ENCODE measurements at regions not wholly inside any gene's neighbourhood (a gene's known extent, or its start where the extent isn't known, plus 50 kb on each side); places are given as distances from the start of the nearest gene placed in this dataset.

DNA sequence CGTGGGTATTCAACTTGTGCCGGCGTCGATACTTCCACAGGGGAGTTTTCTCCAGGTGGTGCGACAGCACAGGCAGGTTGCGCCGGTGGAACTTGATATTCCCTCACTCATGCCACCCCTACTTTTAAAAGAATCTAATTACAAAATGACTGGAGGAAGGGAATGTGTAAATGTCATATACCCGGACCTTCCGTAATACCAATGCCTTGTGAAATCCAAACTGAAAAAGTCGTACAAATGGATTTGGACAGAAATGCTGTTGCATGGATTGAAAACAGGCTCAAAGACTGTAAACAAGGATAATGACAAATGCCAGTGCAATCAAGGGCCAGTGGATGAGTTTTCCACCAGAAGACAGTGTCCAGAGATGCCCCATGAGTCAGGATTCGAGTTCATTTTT, 235.3 kb upstream of the USP25 start (continued):
- TF ChIP-seq, protein P1, sequence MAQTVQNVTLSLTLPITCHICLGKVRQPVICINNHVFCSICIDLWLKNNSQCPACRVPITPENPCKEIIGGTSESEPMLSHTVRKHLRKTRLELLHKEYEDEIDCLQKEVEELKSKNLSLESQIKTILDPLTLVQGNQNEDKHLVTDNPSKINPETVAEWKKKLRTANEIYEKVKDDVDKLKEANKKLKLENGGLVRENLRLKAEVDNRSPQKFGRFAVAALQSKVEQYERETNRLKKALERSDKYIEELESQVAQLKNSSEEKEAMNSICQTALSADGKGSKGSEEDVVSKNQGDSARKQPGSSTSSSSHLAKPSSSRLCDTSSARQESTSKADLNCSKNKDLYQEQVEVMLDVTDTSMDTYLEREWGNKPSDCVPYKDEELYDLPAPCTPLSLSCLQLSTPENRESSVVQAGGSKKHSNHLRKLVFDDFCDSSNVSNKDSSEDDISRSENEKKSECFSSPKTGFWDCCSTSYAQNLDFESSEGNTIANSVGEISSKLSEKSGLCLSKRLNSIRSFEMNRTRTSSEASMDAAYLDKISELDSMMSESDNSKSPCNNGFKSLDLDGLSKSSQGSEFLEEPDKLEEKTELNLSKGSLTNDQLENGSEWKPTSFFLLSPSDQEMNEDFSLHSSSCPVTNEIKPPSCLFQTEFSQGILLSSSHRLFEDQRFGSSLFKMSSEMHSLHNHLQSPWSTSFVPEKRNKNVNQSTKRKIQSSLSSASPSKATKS (CRISPR knock-in tag; IDR thresholded peaks at IDR 0.05), result no peak
- TF ChIP-seq CBX2 (IDR thresholded peaks at IDR 0.05; ENCODE audit: low read depth, low read length), result no peak
- TF ChIP-seq CBX2 (CRISPR knock-in tag; IDR thresholded peaks at IDR 0.05; ENCODE audit: low read depth), result no peak
- TF ChIP-seq ETV6 (CRISPR knock-in tag; conservative IDR thresholded peaks at IDR 0.05), result no peak
- no peak for TF ChIP-seq ZNF232 (CRISPR knock-in tag; IDR thresholded peaks at IDR 0.05; ENCODE audit: borderline replicate concordance)
- TF ChIP-seq ZNF552 (CRISPR knock-in tag; IDR thresholded peaks at IDR 0.05; ENCODE audit: borderline replicate concordance), result no peak
- TF ChIP-seq ZNF230 (CRISPR knock-in tag; IDR thresholded peaks at IDR 0.05), result no peak
- no peak for TF ChIP-seq DNMT3B (CRISPR knock-in tag; conservative IDR thresholded peaks at IDR 0.05)
- TF ChIP-seq ZBTB7A (CRISPR knock-in tag; IDR thresholded peaks at IDR 0.05), result no peak
- no peak for TF ChIP-seq SNRNP70 (IDR thresholded peaks at IDR 0.05; ENCODE audit: low read depth, low read length)
- TF ChIP-seq, protein P2, sequence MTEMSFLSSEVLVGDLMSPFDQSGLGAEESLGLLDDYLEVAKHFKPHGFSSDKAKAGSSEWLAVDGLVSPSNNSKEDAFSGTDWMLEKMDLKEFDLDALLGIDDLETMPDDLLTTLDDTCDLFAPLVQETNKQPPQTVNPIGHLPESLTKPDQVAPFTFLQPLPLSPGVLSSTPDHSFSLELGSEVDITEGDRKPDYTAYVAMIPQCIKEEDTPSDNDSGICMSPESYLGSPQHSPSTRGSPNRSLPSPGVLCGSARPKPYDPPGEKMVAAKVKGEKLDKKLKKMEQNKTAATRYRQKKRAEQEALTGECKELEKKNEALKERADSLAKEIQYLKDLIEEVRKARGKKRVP (CRISPR knock-in tag; IDR thresholded peaks at IDR 0.05), result no peak

DNA sequence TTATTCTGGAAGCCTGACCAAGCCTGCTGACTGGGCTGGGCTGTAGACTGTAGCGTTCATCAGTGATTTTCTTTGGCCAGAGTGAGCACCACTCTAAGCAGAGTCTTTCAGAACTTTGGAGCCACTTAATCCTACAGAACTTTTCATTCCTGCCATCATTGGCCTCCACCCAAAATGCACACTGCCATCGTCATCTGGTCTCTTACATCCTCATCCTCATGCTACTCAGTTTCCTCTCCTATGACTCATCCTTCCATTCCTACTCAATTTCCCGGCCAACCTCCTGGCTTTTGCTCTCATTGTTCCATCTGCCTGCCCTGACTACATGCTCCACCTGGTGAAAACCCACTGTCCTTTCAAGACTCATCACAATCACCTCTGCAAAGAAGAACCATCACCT, 233.8 kb upstream of the USP25 start:
- intact Hi-C loops (cut with micrococcal nuclease; ENCODE audit: unreplicated experiment), result no loop called here
- POLR2A ChIA-PET, result no interaction called here
- CTCF ChIA-PET (ENCODE audit: low intra/inter-chr PET ratio, low total read pairs), result no interaction called here
- Histone ChIP-seq H3K27me3 (ENCODE audit: control insufficient read depth in 1 of 2, insufficient read depth in 2 of 2, low read length in 2 of 2) (no peaks in the 10 kb centered on the region), H4K20me1 (ENCODE audit: insufficient read depth, low read length) (no peaks in the 10 kb centered on the region), H3K36me3 (replicated peaks in 1 of 2; ENCODE audit: control insufficient read depth in 1 of 2, insufficient read depth in 2 of 2, low read length in 2 of 2) (no peaks in the 10 kb centered on the region), H3K9ac (ENCODE audit: insufficient read depth, low read depth, low read length) (no peak overlapping the region), H3K27ac (ENCODE audit: extremely low read length, insufficient read depth, low read length) (no peak overlapping the region), H3K9me3 (ENCODE audit: low read length) (no peaks in the 10 kb centered on the region), H3K4me1 (ENCODE audit: insufficient read depth, low read length) (peaks cover 1% of the 10 kb centered on the region; the same call in 1 of the 2 replicates), H3K4me2 (ENCODE audit: low read depth, low read length) (no peak overlapping the region), H3K4me3 (replicated peaks in 1 of 3; ENCODE audit: insufficient read depth in 1 of 3, low read depth in 2 of 3, low read length in 3 of 3) (no peak overlapping the region), H2AFZ (ENCODE audit: low read length) (no peak overlapping the region), H3K79me2 (ENCODE audit: insufficient read depth, low read length) (no peaks in the 10 kb centered on the region)
- WGBS (ENCODE audit: low lambda C conversion rate), result 17% methylated on average over 2 of the region's 3 CpGs
- no peak for FAIRE-seq
- ATAC-seq, result no peak; the same call in 1 of the 3 replicates
- DNase-seq (ENCODE audit: low spot score), result peak; percentile 7
- no TSS peak for BruUV-seq (replicated peaks)
- in situ Hi-C loops (cut with HindIII; ENCODE audit: extremely low pct_ligation_motif_present, low pct_unique_long_range_greater_than_20kb), result loop anchor here (25.0 kb wide), 1 partner anchor 634 kb away; no protein-coding TSS in a partner anchor
- TF ChIP-seq ARNT (IDR thresholded peaks at IDR 0.05) (no peak), KLF6 (CRISPR knock-in tag; IDR thresholded peaks at IDR 0.05) (no peak), ZNF44 (CRISPR knock-in tag; IDR thresholded peaks at IDR 0.05) (no peak), SMAD9 (CRISPR knock-in tag; IDR thresholded peaks at IDR 0.05) (no peak), NRL (CRISPR knock-in tag; IDR thresholded peaks at IDR 0.05; ENCODE audit: borderline replicate concordance) (no peak), SPEN (CRISPR knock-in tag; IDR thresholded peaks at IDR 0.05; ENCODE audit: low read depth) (no peak), ZNF274 (CRISPR knock-in tag; IDR thresholded peaks at IDR 0.05) (no peak), ZNF768 (CRISPR knock-in tag; IDR thresholded peaks at IDR 0.05) (no peak), CREB1 (IDR thresholded peaks at IDR 0.05) (peak; percentile 29; the same call in 1 of the 2 replicates), CREB1 (CRISPR knock-in tag; IDR thresholded peaks at IDR 0.05) (no peak), STAG1 (CRISPR knock-in tag; IDR thresholded peaks at IDR 0.05) (0 out of 2 replicates have a peak, but pooled peaks have one; percentile 15), NR1H2 (CRISPR knock-in tag; IDR thresholded peaks at IDR 0.05; ENCODE audit: borderline replicate concordance, low read depth) (no peak)
